ENCODE measurements at regions not wholly inside any gene's neighbourhood (a gene's known extent, or its start where the extent isn't known, plus 50 kb on each side); places are given as distances from the start of the nearest gene placed in this dataset.

GRCh38 chr11:109785714-109786113 lies 307.5 kb upstream of the ZC3H12C start:
- no peaks in the 10 kb centered on the region for H3K27me3 ChIP-seq
- H3K4me1 ChIP-seq: no peaks in the 10 kb centered on the region
- H3K27ac ChIP-seq: no peak overlapping the region
- H3K4me3 ChIP-seq: no peak overlapping the region
- H3K36me3 ChIP-seq: no peaks in the 10 kb centered on the region
- DNase-seq (ENCODE audit: low spot score): no peak
- no peak for TF ChIP-seq CTCF (IDR thresholded peaks at IDR 0.05)
- H3K9me3 ChIP-seq: no peaks in the 10 kb centered on the region

GRCh38 chr11:109788948-109789490 lies 304.2 kb upstream of the ZC3H12C start:
- Histone ChIP-seq H3K36me3 (no peaks in the 10 kb centered on the region), H3K9me3 (no peaks in the 10 kb centered on the region), H3K4me1 (no peaks in the 10 kb centered on the region), H3K4me3 (no peak overlapping the region), H3K27me3 (no peaks in the 10 kb centered on the region), H3K27ac (no peak overlapping the region)
- TF ChIP-seq CTCF (IDR thresholded peaks at IDR 0.05): no peak
- DNase-seq (ENCODE audit: low spot score): no peak

GRCh38 chr11:109789901-109790300 lies 303.3 kb upstream of the ZC3H12C start:
- DNase-seq (ENCODE audit: low spot score): no peak
- Histone ChIP-seq H3K9me3 (no peaks in the 10 kb centered on the region), H3K4me1 (no peaks in the 10 kb centered on the region), H3K27me3 (no peaks in the 10 kb centered on the region), H3K27ac (no peak overlapping the region), H3K36me3 (no peaks in the 10 kb centered on the region), H3K4me3 (no peak overlapping the region)
- no peak for TF ChIP-seq CTCF (IDR thresholded peaks at IDR 0.05)

- no peak overlapping the region for H3K27ac ChIP-seq
- no peaks in the 10 kb centered on the region for H3K9me3 ChIP-seq
- TF ChIP-seq CTCF (IDR thresholded peaks at IDR 0.05): no peak
- no peaks in the 10 kb centered on the region for H3K4me1 ChIP-seq
- no peak for DNase-seq (ENCODE audit: low spot score)
- no peaks in the 10 kb centered on the region for H3K36me3 ChIP-seq
- no peak overlapping the region for H3K4me3 ChIP-seq
- no peaks in the 10 kb centered on the region for H3K27me3 ChIP-seq
Measured at GRCh38 chr11:109791337-109791736, 301.9 kb upstream of the ZC3H12C start.

GRCh38 chr11:109794501-109794900 lies 298.7 kb upstream of the ZC3H12C start:
- DNase-seq (ENCODE audit: low spot score): no peak
- Histone ChIP-seq H3K4me3 (no peak overlapping the region), H3K36me3 (no peaks in the 10 kb centered on the region), H3K9me3 (no peaks in the 10 kb centered on the region), H3K27me3 (no peaks in the 10 kb centered on the region), H3K4me1 (no peaks in the 10 kb centered on the region), H3K27ac (no peak overlapping the region)
- no peak for TF ChIP-seq CTCF (IDR thresholded peaks at IDR 0.05)

GRCh38 chr11:109795234-109795633 lies 298.0 kb upstream of the ZC3H12C start:
- Histone ChIP-seq H3K27ac (no peak overlapping the region), H3K27me3 (no peaks in the 10 kb centered on the region), H3K9me3 (no peaks in the 10 kb centered on the region), H3K4me1 (no peaks in the 10 kb centered on the region), H3K36me3 (no peaks in the 10 kb centered on the region), H3K4me3 (no peak overlapping the region)
- DNase-seq (ENCODE audit: low spot score): no peak
- TF ChIP-seq CTCF (IDR thresholded peaks at IDR 0.05): no peak
